Activated naive CD8-positive, alpha-beta T cell treated with anti-CD3 and anti-CD28 coated beads, Interleukin-2, amount 50 U/mL, for 24 hours (primary cell): ENCODE measurements at regions not wholly inside any gene's neighbourhood (a gene's known extent, or its start where the extent isn't known, plus 50 kb on each side); places are given as distances from the start of the nearest gene placed in this dataset.

ENCODE experiments used
- ATAC-seq: fragments of 150-1000 bp; cut with Tn5 transposase; one replicate; pipeline ENCODE4 v1.10.0; 2021
- DNase-seq: peaks from one replicate; pipeline ENCODE4 v3.0.0; 2021
- H3K27ac Mint-ChIP-seq: one replicate; pipeline ENCODE4 v1.8.0; 2021; ENCODE audit warnings: mild to moderate bottlenecking, mixed read lengths
- H3K27me3 Mint-ChIP-seq: one replicate; pipeline ENCODE4 v1.8.0; 2021; ENCODE audit warnings: mixed read lengths
- H3K36me3 Mint-ChIP-seq: one replicate; pipeline ENCODE4 v1.8.0; 2021; ENCODE audit warnings: low read depth, mixed read lengths
- H3K4me1 Mint-ChIP-seq: one replicate; pipeline ENCODE4 v1.8.0; 2021; ENCODE audit warnings: mixed read lengths
- H3K4me3 Mint-ChIP-seq: one replicate; pipeline ENCODE4 v1.8.0; 2021; ENCODE audit warnings: mild to moderate bottlenecking, moderate library complexity, mixed read lengths
- H3K9me3 Mint-ChIP-seq: one replicate; pipeline ENCODE4 v1.8.0; 2021; ENCODE audit warnings: mixed read lengths

DNA sequence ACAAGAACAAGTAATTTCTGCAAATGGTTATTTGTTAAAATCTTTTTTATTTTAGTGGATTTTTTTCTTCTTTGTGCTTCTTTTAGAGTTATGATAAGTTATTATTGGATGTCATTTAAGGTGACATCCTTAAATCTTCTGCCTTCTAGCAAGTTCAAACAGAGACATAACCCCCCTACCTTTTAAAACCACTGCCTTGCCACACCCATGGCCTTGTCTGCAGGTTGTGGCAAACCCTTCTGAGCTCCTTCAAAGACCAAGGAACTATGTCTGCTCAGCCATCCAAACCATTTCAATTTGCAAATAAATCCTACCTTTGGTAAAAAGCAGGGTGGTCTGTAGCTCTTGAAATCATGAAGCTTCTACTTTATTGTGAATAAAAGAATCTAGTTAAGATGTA, 241.6 kb downstream of the FAM76B start:
- ATAC-seq (no peak), DNase-seq (no peak)
- no peak overlapping the region for H3K4me3 Mint-ChIP-seq
- peaks cover 37% of the 10 kb centered on the region for H3K4me1 Mint-ChIP-seq
- H3K27ac Mint-ChIP-seq, result no peak overlapping the region
- H3K9me3 Mint-ChIP-seq, result peaks cover 6% of the 10 kb centered on the region
- no peaks in the 10 kb centered on the region for H3K27me3 Mint-ChIP-seq
- H3K36me3 Mint-ChIP-seq, result no peaks in the 10 kb centered on the region

DNA sequence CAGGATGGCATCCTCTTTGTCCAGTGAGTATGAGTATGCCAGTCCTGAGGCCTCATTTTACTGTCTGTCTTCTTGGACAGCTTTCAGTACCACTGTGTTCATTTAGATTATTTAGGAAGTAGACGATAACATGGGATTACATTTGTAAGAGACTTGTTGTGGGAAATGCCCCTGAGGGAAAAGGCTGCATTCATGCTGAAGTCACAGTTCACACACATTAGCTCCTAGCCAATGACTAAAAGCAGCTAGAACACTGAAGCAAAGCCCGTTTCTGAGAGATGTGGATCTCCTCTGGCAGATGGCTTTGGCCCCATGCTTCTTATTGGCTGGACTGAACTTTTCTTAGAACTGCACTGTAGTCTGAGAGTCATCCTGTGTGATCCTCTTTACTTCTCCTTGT, 242.4 kb downstream of the FAM76B start:
- Mint-ChIP-seq H3K4me3 (no peak overlapping the region), H3K4me1 (peaks cover 37% of the 10 kb centered on the region), H3K9me3 (peaks cover 6% of the 10 kb centered on the region), H3K36me3 (no peaks in the 10 kb centered on the region), H3K27ac (no peak overlapping the region), H3K27me3 (no peaks in the 10 kb centered on the region)
- no peak for ATAC-seq
- DNase-seq, result no peak

DNA sequence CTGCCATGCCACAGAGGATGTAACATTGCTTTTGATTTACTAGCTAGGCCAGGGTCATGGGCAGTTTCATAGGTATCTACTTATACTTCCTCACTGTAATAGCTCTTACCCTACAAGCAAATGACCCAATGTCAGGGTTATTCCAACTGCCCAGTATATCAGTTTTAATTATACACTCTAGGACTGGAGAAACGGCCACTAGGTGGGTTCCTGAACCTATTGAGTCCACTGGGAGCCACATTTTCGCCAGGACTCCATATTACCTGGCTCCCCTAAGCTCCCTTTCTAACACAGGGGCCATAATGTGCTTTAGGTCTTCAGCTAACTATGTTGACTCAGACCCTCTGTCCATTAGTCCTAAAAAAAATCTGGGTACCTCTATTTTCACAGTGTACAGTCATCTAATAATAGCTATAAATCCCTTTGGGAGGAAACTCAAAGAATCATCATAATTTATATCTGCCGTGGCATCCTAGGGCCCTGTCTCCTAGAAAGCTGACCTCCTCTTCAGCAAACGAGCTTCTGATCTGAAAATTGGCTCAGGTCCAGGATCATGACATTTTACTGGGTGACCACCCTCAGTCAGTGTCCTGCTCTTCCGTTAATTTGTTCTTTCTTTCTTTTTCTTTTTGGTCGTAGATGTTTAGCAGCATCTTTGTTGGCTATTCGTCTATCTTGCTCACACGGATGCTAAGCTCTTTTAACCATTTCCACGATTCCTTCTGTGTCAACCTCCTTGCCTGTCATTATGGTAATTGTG, 244.3 kb downstream of the FAM76B start:
- Mint-ChIP-seq H3K9me3 (peaks cover 4% of the 10 kb centered on the region), H3K36me3 (no peaks in the 10 kb centered on the region), H3K27ac (no peak overlapping the region), H3K27me3 (no peaks in the 10 kb centered on the region), H3K4me1 (peaks cover 37% of the 10 kb centered on the region), H3K4me3 (no peak overlapping the region)
- no peak for ATAC-seq
- DNase-seq, result no peak

DNA sequence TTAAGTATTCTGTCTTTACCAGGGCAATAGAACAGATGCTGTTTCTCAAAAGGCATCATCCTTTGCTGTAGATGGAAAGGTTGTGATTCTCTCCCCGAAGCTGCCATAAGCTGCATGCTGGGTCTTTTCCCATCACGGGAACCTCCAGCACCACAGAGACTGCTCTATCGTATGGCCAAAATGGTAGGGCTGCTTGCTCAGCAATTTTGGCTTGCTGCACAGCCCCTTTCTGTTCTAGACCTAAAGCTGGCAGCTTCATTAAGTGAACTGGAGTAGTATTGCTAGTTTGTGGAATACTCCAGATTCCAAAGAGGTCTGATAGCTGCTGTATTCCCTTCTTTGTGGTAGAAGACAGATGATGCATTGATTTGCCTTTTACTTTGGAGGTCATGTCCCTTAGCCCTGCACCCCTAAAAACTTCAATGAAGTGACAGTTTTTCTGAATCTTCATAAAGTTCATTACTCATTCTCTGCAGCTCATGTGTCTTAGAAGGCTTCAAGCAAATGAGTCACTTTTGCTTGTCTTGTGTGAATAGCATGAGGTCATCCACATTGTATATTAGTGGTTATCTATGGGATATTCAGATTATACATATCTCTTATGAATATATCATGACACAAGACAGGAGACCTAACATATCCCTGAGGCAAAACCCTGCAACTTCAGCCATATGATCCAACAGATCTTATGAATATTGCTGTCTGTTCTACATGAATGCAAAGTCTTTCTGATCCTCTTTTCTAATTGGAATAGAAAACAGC, 245.3 kb downstream of the FAM76B start:
- peak; percentile 67 for ATAC-seq
- peaks cover 4% of the 10 kb centered on the region for H3K9me3 Mint-ChIP-seq
- no peaks in the 10 kb centered on the region for H3K36me3 Mint-ChIP-seq
- DNase-seq, result no peak
- H3K4me3 Mint-ChIP-seq, result no peak overlapping the region
- H3K27ac Mint-ChIP-seq, result no peak overlapping the region
- peaks cover 32% of the 10 kb centered on the region for H3K4me1 Mint-ChIP-seq
- H3K27me3 Mint-ChIP-seq, result peaks cover 2% of the 10 kb centered on the region

DNA sequence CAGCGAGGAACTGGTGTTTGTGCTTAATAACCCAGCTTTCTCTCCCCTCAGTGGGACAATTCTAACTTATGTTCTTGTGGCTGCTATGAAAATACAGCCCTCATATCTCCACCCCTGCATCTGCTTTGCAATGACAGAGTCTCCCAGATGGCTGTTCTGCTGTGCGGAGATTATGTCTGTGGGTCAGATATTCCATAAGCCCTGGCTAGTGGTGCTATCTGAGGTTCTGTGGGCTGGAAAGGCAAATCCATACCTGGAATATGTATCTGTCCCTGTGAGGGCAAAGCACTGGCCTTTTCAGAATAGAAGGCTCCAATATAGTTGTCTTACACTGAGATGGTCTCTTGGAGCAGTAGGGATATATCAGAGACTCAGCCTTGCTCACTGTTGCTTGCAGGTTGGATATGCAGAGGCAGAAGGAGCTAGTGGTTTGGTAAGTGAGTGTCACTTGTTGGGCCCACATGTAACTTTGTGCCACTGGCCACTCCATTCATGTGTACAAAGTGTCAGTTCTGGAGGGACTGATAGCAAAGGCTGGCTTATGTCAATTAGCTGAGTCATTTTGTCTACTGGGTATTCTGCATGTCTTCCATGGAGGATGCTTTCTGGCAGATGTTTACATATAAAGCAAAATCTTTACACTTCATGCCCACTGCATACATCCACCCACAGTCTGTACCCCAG, 246.6 kb downstream of the FAM76B start:
- DNase-seq (no peak), ATAC-seq (no peak)
- Mint-ChIP-seq H3K27ac (no peak overlapping the region), H3K36me3 (no peaks in the 10 kb centered on the region), H3K27me3 (peaks cover 2% of the 10 kb centered on the region), H3K4me1 (peaks cover 28% of the 10 kb centered on the region), H3K4me3 (no peak overlapping the region), H3K9me3 (peaks cover 4% of the 10 kb centered on the region)

DNA sequence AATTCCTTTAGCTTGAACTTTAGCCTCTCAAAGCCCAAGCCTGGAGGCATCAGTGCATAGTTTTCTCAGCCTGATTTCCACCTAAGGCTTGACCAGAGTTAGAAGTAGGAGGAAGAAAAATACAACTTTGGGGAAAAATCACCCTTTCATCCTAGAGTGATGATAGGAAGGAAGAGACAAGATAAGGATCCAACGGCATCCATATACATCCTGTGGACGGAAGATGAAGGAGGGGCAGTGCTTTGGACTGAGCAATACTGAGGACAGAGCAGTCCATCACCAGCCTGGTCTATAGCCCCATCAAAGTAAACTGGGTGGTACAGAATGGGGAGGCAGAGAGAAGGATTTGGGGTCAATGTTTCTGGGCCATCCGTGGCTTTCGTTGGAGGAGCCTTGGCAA, 247.9 kb downstream of the FAM76B start:
- Mint-ChIP-seq H3K9me3 (peaks cover 4% of the 10 kb centered on the region), H3K36me3 (no peaks in the 10 kb centered on the region), H3K4me3 (no peak overlapping the region), H3K27me3 (peaks cover 2% of the 10 kb centered on the region), H3K27ac (no peak overlapping the region), H3K4me1 (peaks cover 15% of the 10 kb centered on the region)
- DNase-seq (no peak), ATAC-seq (no peak)

DNA sequence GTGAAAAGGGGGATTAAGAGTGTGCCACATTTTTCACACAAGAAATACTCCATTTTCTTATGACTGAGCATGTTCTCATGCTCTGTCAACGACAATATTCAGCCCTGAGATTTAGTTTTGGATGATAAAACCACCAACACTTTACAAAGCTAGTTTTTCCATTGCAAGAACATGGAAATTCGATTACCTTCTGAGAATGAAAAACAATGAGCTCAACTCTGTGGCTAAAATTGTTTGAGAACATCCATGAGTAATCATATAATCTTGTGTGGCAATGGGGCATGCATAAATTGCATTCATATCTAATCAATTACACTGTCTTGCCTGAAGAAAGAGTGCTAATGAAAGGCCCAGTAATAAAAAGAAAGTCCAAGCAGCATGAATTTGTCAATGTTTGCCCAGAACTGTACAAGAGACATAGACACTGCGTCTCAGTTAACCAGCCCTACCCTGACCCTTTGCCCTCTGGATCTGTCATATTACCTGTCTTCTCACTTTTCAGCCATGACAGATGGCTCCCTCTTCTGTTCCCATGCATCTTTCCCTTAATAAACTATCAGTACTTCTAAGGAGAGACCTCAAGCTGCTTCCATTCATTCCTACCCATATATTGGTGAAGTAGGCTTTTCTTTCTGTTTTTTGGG, 253.4 kb downstream of the FAM76B start:
- no peak for DNase-seq

DNA sequence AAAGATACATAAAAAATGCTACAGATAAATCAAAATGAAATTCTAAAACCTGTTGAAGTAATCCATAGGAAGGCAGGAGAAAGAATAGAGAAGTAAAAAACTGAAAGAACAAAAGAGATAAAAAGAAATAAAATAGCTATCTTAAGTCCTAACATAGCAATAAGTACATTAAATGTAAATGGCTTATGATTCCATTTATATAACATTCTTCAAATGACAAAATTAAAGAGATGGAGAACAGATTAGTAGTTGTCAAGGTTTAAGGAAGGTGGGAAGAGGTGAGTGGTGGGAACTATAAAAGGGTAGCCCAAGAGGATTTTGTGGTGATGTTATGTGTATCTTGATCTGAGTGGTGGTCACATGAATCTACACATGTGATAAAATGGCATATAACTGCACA, 254.8 kb downstream of the FAM76B start:
- Mint-ChIP-seq H3K4me3 (no peak overlapping the region), H3K36me3 (peaks cover 7% of the 10 kb centered on the region), H3K27me3 (peaks cover under 1% of the 10 kb centered on the region), H3K9me3 (peaks cover 14% of the 10 kb centered on the region), H3K27ac (no peak overlapping the region), H3K4me1 (peaks cover 6% of the 10 kb centered on the region)
- DNase-seq (no peak), ATAC-seq (no peak)

More for the DNA sequence above, 253.4 kb downstream of the FAM76B start:
- Mint-ChIP-seq H3K27ac (no peak overlapping the region), H3K9me3 (peaks cover 18% of the 10 kb centered on the region), H3K4me1 (peaks cover 6% of the 10 kb centered on the region), H3K27me3 (peaks cover 2% of the 10 kb centered on the region), H3K36me3 (peaks cover 7% of the 10 kb centered on the region), H3K4me3 (no peak overlapping the region)
- ATAC-seq, result no peak

DNA sequence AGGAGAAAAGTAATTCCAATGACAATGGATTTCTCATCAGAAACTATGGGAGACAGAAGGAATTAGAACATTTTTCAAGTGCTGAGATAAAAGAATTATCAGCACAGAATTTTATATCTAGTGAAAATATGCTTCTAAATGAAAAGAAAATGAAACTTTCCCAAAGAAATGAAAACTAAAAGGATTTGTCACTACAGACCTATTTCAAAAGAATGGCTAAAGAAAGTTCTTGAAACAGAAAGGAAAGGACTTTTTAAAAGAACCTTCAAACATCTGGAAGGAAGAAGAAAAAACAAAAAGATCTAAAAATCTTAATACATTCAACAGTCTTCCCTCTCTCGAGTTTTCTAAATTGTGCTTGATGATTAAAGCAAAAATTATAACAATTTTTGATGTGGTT, 255.4 kb downstream of the FAM76B start:
- H3K4me1 Mint-ChIP-seq, result peaks cover 6% of the 10 kb centered on the region

DNA sequence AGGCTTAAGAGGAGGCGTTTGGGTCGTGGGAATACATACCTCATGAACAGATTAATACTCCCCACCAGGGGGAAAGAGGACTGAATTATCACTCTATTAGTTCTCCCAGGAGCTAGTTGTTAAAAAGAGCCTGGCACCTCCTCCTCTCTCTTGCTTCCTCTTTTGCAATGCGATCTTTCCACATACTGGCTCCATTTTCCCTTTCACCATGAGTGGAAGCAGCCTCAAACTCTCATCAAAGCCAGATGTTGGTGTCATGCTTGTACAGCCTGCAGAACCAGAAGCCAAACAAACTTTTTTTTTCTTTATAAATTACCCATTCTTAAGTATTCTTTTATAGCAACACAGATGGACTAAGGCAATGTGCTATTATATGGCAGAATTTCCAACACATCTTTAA, 258.5 kb downstream of the FAM76B start:
- Mint-ChIP-seq H3K36me3 (peaks cover 7% of the 10 kb centered on the region), H3K27ac (no peak overlapping the region), H3K27me3 (no peaks in the 10 kb centered on the region), H3K9me3 (peaks cover 14% of the 10 kb centered on the region), H3K4me3 (no peak overlapping the region), H3K4me1 (peaks cover 6% of the 10 kb centered on the region)
- no peak for DNase-seq
- ATAC-seq, result no peak

More for the DNA sequence above, 255.4 kb downstream of the FAM76B start:
- ATAC-seq (no peak), DNase-seq (no peak)
- Mint-ChIP-seq H3K36me3 (peaks cover 7% of the 10 kb centered on the region), H3K27me3 (no peaks in the 10 kb centered on the region), H3K4me3 (no peak overlapping the region), H3K27ac (no peak overlapping the region), H3K9me3 (peaks cover 14% of the 10 kb centered on the region)

DNA sequence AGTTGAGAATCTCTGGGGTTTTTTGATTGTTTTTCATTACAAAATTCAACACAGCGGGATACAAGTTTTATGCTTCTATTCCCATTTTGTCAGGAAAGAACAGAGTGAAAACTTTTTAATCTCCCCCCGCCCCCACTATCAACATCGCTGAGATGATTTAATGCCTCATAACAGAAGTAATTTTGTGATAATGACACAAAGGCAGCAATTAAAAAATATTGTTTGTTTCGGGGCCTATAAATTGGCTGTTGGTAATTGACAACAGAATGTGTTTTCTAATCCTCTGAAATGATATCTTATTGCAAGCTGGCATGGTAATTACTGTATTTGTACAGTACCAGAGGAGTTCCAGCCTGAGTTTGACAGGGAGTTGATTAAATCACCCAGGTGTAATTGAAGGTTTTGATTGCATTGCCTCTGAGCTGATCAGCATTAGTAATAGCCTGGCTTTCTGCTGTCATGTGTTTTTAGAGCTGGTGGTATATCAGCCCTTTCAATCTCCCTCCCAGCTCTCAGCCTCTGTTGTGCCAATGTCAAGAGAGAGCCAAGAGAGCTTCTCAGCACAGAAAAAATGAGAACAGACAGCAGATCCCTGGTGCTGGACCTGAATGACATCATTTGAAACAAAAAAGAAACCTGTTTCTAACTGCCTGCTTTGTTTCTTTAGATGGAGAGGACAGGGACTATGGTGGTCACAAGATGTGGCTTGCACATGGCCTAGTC, 265.1 kb downstream of the FAM76B start:
- Mint-ChIP-seq H3K27me3 (no peaks in the 10 kb centered on the region), H3K36me3 (no peaks in the 10 kb centered on the region), H3K27ac (no peak overlapping the region), H3K9me3 (no peaks in the 10 kb centered on the region), H3K4me1 (no peaks in the 10 kb centered on the region), H3K4me3 (no peak overlapping the region)
- ATAC-seq (no peak), DNase-seq (no peak)

DNA sequence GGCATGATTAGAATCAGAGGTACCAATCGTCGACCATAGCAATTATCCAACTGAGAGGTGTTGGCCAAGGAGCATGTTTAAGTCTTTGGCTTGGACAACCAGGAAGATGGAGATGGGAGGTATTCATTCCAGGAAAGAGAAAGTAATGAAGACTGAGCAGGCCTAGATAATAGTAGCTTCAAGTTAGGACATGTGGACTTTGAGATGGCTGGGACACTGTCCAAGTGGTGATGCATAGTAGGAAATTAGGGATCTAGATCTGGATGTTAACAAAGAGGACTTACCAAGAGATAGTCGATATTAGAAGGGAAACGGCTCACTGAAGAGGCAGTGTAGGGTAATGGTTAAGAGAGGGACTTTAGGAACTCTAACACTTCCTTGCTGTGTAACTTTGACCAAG, 266.7 kb downstream of the FAM76B start:
- no peaks in the 10 kb centered on the region for H3K9me3 Mint-ChIP-seq
- H3K27me3 Mint-ChIP-seq, result no peaks in the 10 kb centered on the region
- no peak overlapping the region for H3K27ac Mint-ChIP-seq
- H3K36me3 Mint-ChIP-seq, result no peaks in the 10 kb centered on the region
- H3K4me3 Mint-ChIP-seq, result no peak overlapping the region
- no peak for DNase-seq
- no peak for ATAC-seq
- no peaks in the 10 kb centered on the region for H3K4me1 Mint-ChIP-seq

DNA sequence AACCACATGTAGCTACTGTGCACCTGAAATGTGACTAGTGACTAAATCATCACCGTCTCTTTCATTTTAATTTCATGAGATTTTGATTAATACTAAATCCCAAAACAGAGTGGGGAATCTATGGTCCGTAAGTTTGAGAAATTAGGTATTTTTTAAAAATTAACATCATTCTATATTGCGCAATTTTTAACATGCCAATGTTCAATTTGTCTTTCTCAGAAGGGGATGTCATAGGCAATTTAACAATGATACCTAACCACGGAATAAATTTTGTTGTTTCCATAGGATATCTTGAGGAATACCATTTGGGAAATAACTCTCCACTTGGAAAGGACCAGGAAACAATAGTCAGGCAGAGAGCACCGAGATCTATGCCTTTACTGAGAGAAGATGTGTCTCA, 267.7 kb downstream of the FAM76B start:
- no peaks in the 10 kb centered on the region for H3K27me3 Mint-ChIP-seq
- H3K4me3 Mint-ChIP-seq, result no peak overlapping the region
- DNase-seq, result no peak
- H3K9me3 Mint-ChIP-seq, result no peaks in the 10 kb centered on the region
- H3K36me3 Mint-ChIP-seq, result no peaks in the 10 kb centered on the region
- H3K27ac Mint-ChIP-seq, result no peak overlapping the region
- H3K4me1 Mint-ChIP-seq, result no peaks in the 10 kb centered on the region
- ATAC-seq, result no peak

DNA sequence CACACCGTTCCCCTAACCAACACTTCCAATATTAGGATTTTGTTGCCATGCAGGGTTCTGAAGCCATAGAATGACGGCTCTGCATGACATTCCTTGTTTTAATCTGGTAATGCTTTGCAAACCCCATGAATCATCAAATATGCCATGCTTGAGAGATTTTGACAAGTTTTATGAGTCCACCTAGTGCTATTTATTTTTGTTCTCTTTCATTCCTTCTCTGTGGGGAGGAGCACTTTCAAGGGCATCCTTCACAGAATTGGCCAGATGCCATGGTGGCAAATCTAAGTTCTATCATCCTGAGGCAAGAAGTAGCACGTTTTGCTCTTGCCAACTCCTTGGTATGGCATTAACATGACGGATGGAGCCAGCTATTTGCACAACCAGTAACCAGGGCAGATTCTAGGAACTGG, 268.4 kb downstream of the FAM76B start:
- Mint-ChIP-seq H3K4me1 (no peaks in the 10 kb centered on the region), H3K4me3 (no peak overlapping the region), H3K27ac (no peak overlapping the region), H3K9me3 (no peaks in the 10 kb centered on the region), H3K36me3 (no peaks in the 10 kb centered on the region), H3K27me3 (no peaks in the 10 kb centered on the region)
- DNase-seq (no peak), ATAC-seq (no peak)
